ENCODE measurements at regions not wholly inside any gene's neighbourhood (a gene's known extent, or its start where the extent isn't known, plus 50 kb on each side); places are given as distances from the start of the nearest gene placed in this dataset.

DNA sequence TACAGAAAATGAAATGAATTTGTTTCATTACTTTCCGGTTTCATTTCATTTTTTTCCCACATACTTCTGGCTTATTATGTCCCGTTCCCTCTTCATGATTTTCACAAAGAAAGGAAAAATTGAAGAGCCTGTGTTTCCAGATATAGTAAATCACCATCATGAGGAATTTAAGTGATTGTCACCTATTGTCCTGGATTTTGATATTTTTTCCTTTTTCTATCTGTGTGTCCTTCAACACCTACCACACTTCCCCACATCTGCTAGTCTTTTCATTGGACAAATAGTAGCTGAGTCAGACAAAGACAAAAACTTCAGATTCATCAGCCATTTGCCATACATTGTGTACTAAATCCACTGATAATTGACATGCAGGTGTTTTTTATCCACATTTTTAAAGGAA lies 258.2 kb upstream of the HSF2 start:
- H3K79me2 ChIP-seq (replicated peaks; ENCODE audit: insufficient read depth, low read length): no peaks in the 10 kb centered on the region
- no peak overlapping the region for H3K4me3 ChIP-seq (ENCODE audit: low read length)
- H3K4me2 ChIP-seq (ENCODE audit: low read length): no peak overlapping the region
- H3K36me3 ChIP-seq (ENCODE audit: insufficient read depth, low read length): no peaks in the 10 kb centered on the region
- no peak overlapping the region for H3K27ac ChIP-seq (ENCODE audit: low read length)
- H3K9ac ChIP-seq (ENCODE audit: low read length): no peak overlapping the region
- H3K9me2 ChIP-seq (ENCODE audit: insufficient read depth, low read length): no peaks in the 10 kb centered on the region
- H3K27me3 ChIP-seq (ENCODE audit: insufficient read depth, low read depth, low read length): no peaks in the 10 kb centered on the region
- TF ChIP-seq POLR2AphosphoS5 (IDR thresholded peaks at IDR 0.05) (no peak), SMC3 (conservative IDR thresholded peaks at IDR 0.05; ENCODE audit: poor library complexity) (no peak)
- TF ChIP-seq, protein P1, sequence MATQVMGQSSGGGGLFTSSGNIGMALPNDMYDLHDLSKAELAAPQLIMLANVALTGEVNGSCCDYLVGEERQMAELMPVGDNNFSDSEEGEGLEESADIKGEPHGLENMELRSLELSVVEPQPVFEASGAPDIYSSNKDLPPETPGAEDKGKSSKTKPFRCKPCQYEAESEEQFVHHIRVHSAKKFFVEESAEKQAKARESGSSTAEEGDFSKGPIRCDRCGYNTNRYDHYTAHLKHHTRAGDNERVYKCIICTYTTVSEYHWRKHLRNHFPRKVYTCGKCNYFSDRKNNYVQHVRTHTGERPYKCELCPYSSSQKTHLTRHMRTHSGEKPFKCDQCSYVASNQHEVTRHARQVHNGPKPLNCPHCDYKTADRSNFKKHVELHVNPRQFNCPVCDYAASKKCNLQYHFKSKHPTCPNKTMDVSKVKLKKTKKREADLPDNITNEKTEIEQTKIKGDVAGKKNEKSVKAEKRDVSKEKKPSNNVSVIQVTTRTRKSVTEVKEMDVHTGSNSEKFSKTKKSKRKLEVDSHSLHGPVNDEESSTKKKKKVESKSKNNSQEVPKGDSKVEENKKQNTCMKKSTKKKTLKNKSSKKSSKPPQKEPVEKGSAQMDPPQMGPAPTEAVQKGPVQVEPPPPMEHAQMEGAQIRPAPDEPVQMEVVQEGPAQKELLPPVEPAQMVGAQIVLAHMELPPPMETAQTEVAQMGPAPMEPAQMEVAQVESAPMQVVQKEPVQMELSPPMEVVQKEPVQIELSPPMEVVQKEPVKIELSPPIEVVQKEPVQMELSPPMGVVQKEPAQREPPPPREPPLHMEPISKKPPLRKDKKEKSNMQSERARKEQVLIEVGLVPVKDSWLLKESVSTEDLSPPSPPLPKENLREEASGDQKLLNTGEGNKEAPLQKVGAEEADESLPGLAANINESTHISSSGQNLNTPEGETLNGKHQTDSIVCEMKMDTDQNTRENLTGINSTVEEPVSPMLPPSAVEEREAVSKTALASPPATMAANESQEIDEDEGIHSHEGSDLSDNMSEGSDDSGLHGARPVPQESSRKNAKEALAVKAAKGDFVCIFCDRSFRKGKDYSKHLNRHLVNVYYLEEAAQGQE (IDR thresholded peaks at IDR 0.05; ENCODE audit: borderline replicate concordance): no peak
- H2AFZ ChIP-seq (ENCODE audit: low read depth, low read length): no peak overlapping the region
- no peaks in the 10 kb centered on the region for H3K9me3 ChIP-seq (ENCODE audit: low read length)
- H3F3A ChIP-seq (ENCODE audit: insufficient read depth, low read length, poor library complexity, severe bottlenecking): no peaks in the 10 kb centered on the region
- H4K20me1 ChIP-seq (ENCODE audit: insufficient read depth): no peaks in the 10 kb centered on the region

DNA sequence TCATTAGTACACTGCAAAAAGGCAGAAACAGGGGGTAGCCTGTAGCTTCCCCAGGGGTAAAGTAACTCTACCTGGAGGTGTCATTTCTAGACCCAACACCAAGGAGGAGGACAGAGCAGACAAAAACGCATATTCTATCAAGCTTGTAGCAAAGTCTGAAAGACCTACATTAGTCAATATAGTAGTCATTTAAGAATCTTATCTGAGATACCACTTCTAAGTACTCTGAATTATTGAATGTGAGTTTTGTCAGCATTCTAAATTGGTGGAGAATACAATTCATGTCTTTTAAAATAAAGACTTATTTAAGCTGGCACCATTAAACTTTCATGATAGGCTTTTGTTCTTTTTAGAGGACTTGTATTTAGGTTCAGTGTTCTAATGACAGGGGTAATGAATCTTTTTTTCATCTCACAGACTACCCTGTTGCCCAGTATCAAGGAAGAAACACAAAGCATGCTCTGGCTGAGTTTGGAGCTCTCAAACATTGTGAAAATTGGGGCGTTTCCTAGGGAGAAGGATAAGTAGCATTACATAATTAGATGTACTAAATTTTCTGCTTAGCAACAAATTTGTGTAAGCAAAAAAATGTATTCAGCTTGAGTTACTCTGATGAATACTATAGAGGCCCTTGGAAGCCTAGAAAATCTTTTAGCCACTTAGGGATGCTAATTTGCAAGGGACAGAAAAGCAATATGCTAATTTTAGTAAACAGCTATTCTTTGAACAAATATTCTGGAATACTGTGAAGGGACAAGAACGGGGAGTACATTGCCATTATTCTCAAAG lies 255.4 kb upstream of the HSF2 start:
- H3K36me3 ChIP-seq (ENCODE audit: insufficient read depth, low read length): no peaks in the 10 kb centered on the region
- H3K27ac ChIP-seq (ENCODE audit: low read length): no peak overlapping the region
- no peaks in the 10 kb centered on the region for H3K27me3 ChIP-seq (ENCODE audit: insufficient read depth, low read depth, low read length)
- H2AFZ ChIP-seq (ENCODE audit: low read depth, low read length): no peak overlapping the region
- H3K9ac ChIP-seq (ENCODE audit: low read length): no peak overlapping the region
- no peaks in the 10 kb centered on the region for H4K20me1 ChIP-seq (ENCODE audit: insufficient read depth)
- H3K4me2 ChIP-seq (ENCODE audit: low read length): no peak overlapping the region
- no peaks in the 10 kb centered on the region for H3K9me2 ChIP-seq (ENCODE audit: insufficient read depth, low read length)
- no peaks in the 10 kb centered on the region for H3K9me3 ChIP-seq (ENCODE audit: low read length)
- TF ChIP-seq SMC3 (conservative IDR thresholded peaks at IDR 0.05; ENCODE audit: poor library complexity) (no peak), MXI1 (conservative IDR thresholded peaks at IDR 0.05; ENCODE audit: poor library complexity, severe bottlenecking) (no peak), RAD21 (conservative IDR thresholded peaks at IDR 0.05) (no peak), EZH2 (IDR thresholded peaks at IDR 0.05; ENCODE audit: borderline replicate concordance, insufficient read depth, low read length, poor library complexity, severe bottlenecking) (no peak), TAF1 (IDR thresholded peaks at IDR 0.05; ENCODE audit: low read depth) (no peak), CTCF (IDR thresholded peaks at IDR 0.05; ENCODE audit: poor library complexity, severe bottlenecking) (no peak), POLR2AphosphoS5 (IDR thresholded peaks at IDR 0.05) (no peak), EP300 (conservative IDR thresholded peaks at IDR 0.05; ENCODE audit: poor library complexity, severe bottlenecking) (no peak)
- TF ChIP-seq, protein P1 (IDR thresholded peaks at IDR 0.05; ENCODE audit: borderline replicate concordance): no peak
- H3K79me2 ChIP-seq (replicated peaks; ENCODE audit: insufficient read depth, low read length): no peaks in the 10 kb centered on the region
- no peak overlapping the region for H3K4me3 ChIP-seq (ENCODE audit: low read length)
- H3F3A ChIP-seq (ENCODE audit: insufficient read depth, low read length, poor library complexity, severe bottlenecking): no peaks in the 10 kb centered on the region
